ENCODE measurements at regions not wholly inside any gene's neighbourhood (a gene's known extent, or its start where the extent isn't known, plus 50 kb on each side); places are given as distances from the start of the nearest gene placed in this dataset. TPM values are rescaled to one million over a fixed set of nuclear protein-coding genes. Genes with fewer than 3 reads are reported as not detected.

Small RNA genes in the stretch of these regions (small RNA-seq; reads per million reads assigned to genes)
- gene HIGD1AP2 (ENCODE audit: insufficient read depth) (not detected), gene RNU6-67P (ENCODE audit: insufficient read depth) (not detected), gene RNU6-77P (ENCODE audit: insufficient read depth) (not detected)

Data from neuronal stem cell (in vitro differentiated cells).